ENCODE measurements at regions not wholly inside any gene's neighbourhood (a gene's known extent, or its start where the extent isn't known, plus 50 kb on each side); places are given as distances from the start of the nearest gene placed in this dataset.

- no peak for TF ChIP-seq CTCF (IDR thresholded peaks at IDR 0.05)
- TF ChIP-seq POLR2A (IDR thresholded peaks at IDR 0.05), result no peak
- TF ChIP-seq POLR2AphosphoS5 (IDR thresholded peaks at IDR 0.05), result no peak
- TF ChIP-seq EP300 (IDR thresholded peaks at IDR 0.05), result no peak
Observed at GRCh38 chrX:45622042-45622423, 421.4 kb upstream of the DIPK2B start.
